ENCODE measurements at regions not wholly inside any gene's neighbourhood (a gene's known extent, or its start where the extent isn't known, plus 50 kb on each side); places are given as distances from the start of the nearest gene placed in this dataset.

- no peak for DNase-seq
These were observed 522.9 kb downstream of the CDH26 start for GRCh38 chr20:60480950-60481742.

- DNase-seq, result no peak
These were observed 523.5 kb downstream of the CDH26 start for GRCh38 chr20:60481743-60482133.

- no peak for DNase-seq
These were observed 524.2 kb downstream of the CDH26 start for GRCh38 chr20:60482221-60483008.

GRCh38 chr20:60483371-60483770 is 525.1 kb downstream of the CDH26 start:
- DNase-seq, result no peak

- DNase-seq, result no peak
These were observed 526.1 kb downstream of the CDH26 start for GRCh38 chr20:60484316-60484715.

- no peak for DNase-seq
These were observed 527.0 kb downstream of the CDH26 start for GRCh38 chr20:60485012-60485760.

GRCh38 chr20:60486315-60486714 is 528.1 kb downstream of the CDH26 start:
- no peak for DNase-seq

- no peak for DNase-seq
These were observed 528.7 kb downstream of the CDH26 start for GRCh38 chr20:60486937-60487336.

GRCh38 chr20:60490217-60491050 is 532.2 kb downstream of the CDH26 start:
- DNase-seq, result no peak

- DNase-seq, result no peak
These were observed 532.9 kb downstream of the CDH26 start for GRCh38 chr20:60491051-60491581.

GRCh38 chr20:60494476-60494875 is 536.3 kb downstream of the CDH26 start:
- DNase-seq, result no peak

- no peak for DNase-seq
These were observed 539.2 kb downstream of the CDH26 start for GRCh38 chr20:60497298-60498035.

- DNase-seq, result no peak
These were observed 541.9 kb downstream of the CDH26 start for GRCh38 chr20:60500038-60500701.

- no peak for DNase-seq
These were observed 542.8 kb downstream of the CDH26 start for GRCh38 chr20:60501048-60501447.

- no peak for DNase-seq
These were observed 544.7 kb downstream of the CDH26 start for GRCh38 chr20:60502881-60503280.

- no peak for DNase-seq
These were observed 547.2 kb downstream of the CDH26 start for GRCh38 chr20:60505423-60505822.

- DNase-seq, result no peak
These were observed 547.8 kb downstream of the CDH26 start for GRCh38 chr20:60506061-60506460.

- DNase-seq, result no peak
These were observed 549.0 kb downstream of the CDH26 start for GRCh38 chr20:60507087-60507694.

GRCh38 chr20:60509407-60509806 is 551.2 kb downstream of the CDH26 start:
- no peak for DNase-seq

GRCh38 chr20:60510356-60510755 is 552.1 kb downstream of the CDH26 start:
- no peak for DNase-seq

Data from C1 segment of cervical spinal cord (tissue), 14 donors.